ENCODE measurements at regions not wholly inside any gene's neighbourhood (a gene's known extent, or its start where the extent isn't known, plus 50 kb on each side); places are given as distances from the start of the nearest gene placed in this dataset.

- TF ChIP-seq EZH2 (IDR thresholded peaks at IDR 0.05; ENCODE audit: insufficient read depth, low read length) (no peak), CTCF (IDR thresholded peaks at IDR 0.05; ENCODE audit: insufficient read depth, low read depth, low read length) (no peak)
Measured at GRCh38 chr2:157082950-157083349, 174.6 kb upstream of the GALNT5 start.

Measured in astrocyte (in vitro differentiated cells and primary cell).